MM.1S (cell line): ENCODE measurements at regions not wholly inside any gene's neighbourhood (a gene's known extent, or its start where the extent isn't known, plus 50 kb on each side); places are given as distances from the start of the nearest gene placed in this dataset.

Source experiments
- CTCF ChIP-seq: fragments of 300-600 bp; sonication (generic); IDR thresholded peaks from 2 replicates; pipeline ENCODE4 v1.5.1; 2016; ENCODE audit warnings: antibody characterized with exemption, low read length, mixed read lengths
- EZH2 ChIP-seq: fragments of 300-600 bp; sonication (generic); optimal IDR thresholded peaks from 2 replicates; pipeline ENCODE3; 2017; ENCODE audit warnings: low read depth, mild to moderate bottlenecking, antibody characterized with exemption, low read length, mixed read lengths
- EZH2phosphoT487 ChIP-seq: fragments of 300-600 bp; sonication (generic); IDR thresholded peaks from 2 replicates; pipeline ENCODE4 v1.6.1; 2018; ENCODE audit warnings: antibody characterized with exemption, low read length

- TF ChIP-seq CTCF (no peak), EZH2 (no peak), EZH2phosphoT487 (no peak)
Measured at GRCh38 chr3:18609187-18609586, 184.0 kb upstream of the SATB1 start.
